RWPE2 (cell line): ENCODE measurements at regions not wholly inside any gene's neighbourhood (a gene's known extent, or its start where the extent isn't known, plus 50 kb on each side); places are given as distances from the start of the nearest gene placed in this dataset.

Experiments used
- ATAC-seq: fragments of 200-7000 bp; cut with Tn5 transposase; 3 replicates; pipeline ENCODE4 v1.9.1; 2021; ENCODE audit warnings: low read depth
- DNase-seq: peaks from one replicate; pipeline ENCODE4 v3.0.0-alpha.2; 2020; ENCODE audit warnings: low spot score
- H3K27ac ChIP-seq: fragments of 450-650 bp; 2 replicates; pipeline ENCODE4 v1.5.1; 2017; ENCODE audit warnings: mild to moderate bottlenecking; ENCODE audit not compliant: poor library complexity, severe bottlenecking
- H3K27me3 ChIP-seq: fragments of 250-450 bp; sonication (Bioruptor Pico); 2 replicates; pipeline ENCODE4 v1.5.1; 2021; ENCODE audit warnings: mild to moderate bottlenecking, moderate library complexity; ENCODE audit not compliant: insufficient read depth, poor library complexity, severe bottlenecking
- H3K36me3 ChIP-seq: fragments of 250-450 bp; sonication (Bioruptor Pico); 2 replicates; pipeline ENCODE4 v1.5.1; 2020; ENCODE audit warnings: low read depth, mild to moderate bottlenecking, moderate library complexity
- H3K4me1 ChIP-seq: fragments of 250-450 bp; sonication (Bioruptor Pico); 2 replicates; pipeline ENCODE4 v1.5.1; 2021; ENCODE audit warnings: mild to moderate bottlenecking, moderate library complexity; ENCODE audit not compliant: insufficient read depth, poor library complexity, severe bottlenecking
- H3K4me3 ChIP-seq: fragments of 250-450 bp; sonication (Bioruptor Pico); 2 replicates; pipeline ENCODE4 v1.5.1; 2021; ENCODE audit warnings: mild to moderate bottlenecking, moderate library complexity; ENCODE audit not compliant: severe bottlenecking
- H3K9me3 ChIP-seq: fragments of 250-450 bp; sonication (Bioruptor Pico); 2 replicates; pipeline ENCODE4 v1.5.1; 2021; ENCODE audit warnings: mild to moderate bottlenecking, moderate library complexity; ENCODE audit not compliant: severe bottlenecking
- TF ChIP-seq, protein P1 (sequence below): fragments of 450-650 bp; IDR thresholded peaks from one replicate; pipeline ENCODE4 v1.5.1; 2017; ENCODE audit warnings: mild to moderate bottlenecking, moderate library complexity; ENCODE audit not compliant: poor library complexity, severe bottlenecking

DNA sequence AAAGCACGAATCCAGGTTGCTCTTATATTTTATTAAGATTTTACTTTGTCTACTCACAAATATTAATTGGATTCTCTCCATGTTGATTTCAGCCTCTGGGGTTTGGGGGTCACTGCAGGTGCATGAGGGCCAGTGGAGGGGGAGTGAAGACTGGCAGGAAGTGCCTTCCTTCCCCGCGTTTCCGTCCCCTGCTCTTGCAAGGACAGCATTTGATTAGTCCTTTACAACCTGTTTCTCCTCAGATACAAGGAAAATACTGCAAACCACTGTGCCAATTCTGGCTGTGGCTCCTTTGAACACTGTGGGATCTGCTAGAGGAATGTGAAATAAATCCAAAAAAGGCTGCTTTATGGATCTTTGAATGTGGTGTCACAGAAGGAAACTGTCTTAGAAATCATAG, 291.8 kb downstream of the ETNK1 start:
- ATAC-seq: no peak
- Histone ChIP-seq H3K4me1 (no peaks in the 10 kb centered on the region), H3K27me3 (no peaks in the 10 kb centered on the region), H3K4me3 (no peak overlapping the region), H3K36me3 (no peaks in the 10 kb centered on the region), H3K27ac (no peak overlapping the region), H3K9me3 (no peaks in the 10 kb centered on the region)
- TF ChIP-seq, protein P1, sequence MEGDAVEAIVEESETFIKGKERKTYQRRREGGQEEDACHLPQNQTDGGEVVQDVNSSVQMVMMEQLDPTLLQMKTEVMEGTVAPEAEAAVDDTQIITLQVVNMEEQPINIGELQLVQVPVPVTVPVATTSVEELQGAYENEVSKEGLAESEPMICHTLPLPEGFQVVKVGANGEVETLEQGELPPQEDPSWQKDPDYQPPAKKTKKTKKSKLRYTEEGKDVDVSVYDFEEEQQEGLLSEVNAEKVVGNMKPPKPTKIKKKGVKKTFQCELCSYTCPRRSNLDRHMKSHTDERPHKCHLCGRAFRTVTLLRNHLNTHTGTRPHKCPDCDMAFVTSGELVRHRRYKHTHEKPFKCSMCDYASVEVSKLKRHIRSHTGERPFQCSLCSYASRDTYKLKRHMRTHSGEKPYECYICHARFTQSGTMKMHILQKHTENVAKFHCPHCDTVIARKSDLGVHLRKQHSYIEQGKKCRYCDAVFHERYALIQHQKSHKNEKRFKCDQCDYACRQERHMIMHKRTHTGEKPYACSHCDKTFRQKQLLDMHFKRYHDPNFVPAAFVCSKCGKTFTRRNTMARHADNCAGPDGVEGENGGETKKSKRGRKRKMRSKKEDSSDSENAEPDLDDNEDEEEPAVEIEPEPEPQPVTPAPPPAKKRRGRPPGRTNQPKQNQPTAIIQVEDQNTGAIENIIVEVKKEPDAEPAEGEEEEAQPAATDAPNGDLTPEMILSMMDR: no peak
- no peak for DNase-seq

DNA sequence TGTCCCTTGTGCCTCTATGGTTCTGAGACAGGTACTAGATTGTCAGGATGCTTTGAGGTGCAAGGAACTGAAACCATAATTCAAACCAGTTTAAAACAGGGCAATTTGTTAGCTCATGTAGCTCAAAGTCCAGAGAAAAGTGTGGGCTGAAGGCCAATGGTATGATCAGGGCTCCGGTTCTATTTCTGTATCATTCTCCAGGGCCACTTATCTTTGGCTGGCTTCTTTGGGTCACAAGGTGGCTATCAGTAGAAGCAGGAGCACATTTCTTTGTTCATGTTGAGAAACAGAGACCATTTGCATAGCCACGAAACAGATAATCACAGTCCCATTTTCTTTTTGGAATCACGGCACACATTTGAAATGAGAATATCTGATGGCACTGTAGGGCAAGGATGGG, 294.9 kb downstream of the ETNK1 start:
- Histone ChIP-seq H3K36me3 (no peaks in the 10 kb centered on the region), H3K4me3 (no peak overlapping the region), H3K9me3 (no peaks in the 10 kb centered on the region), H3K27ac (no peak overlapping the region), H3K4me1 (no peaks in the 10 kb centered on the region), H3K27me3 (no peaks in the 10 kb centered on the region)
- no peak for DNase-seq
- TF ChIP-seq, protein P1: no peak
- no peak for ATAC-seq

DNA sequence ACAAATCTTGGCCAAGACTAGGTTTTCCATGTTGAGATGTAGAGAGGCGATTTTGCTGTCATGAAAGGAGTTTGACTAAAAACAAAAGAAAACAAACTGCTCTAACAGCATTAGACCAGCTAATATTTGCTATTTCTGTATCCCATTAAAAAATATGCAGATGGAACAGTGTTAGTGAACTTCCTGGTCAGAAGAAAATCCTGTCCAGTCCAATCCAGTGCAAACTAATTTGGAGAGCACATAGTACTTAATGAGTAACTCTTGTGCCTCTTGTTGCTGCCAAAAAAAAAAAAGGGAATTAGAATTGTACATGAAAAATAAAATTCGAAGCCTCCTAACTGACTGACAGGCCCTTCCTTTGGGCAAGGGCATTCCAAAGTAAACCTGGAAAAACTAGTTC, 298.8 kb downstream of the ETNK1 start:
- Histone ChIP-seq H3K27me3 (no peaks in the 10 kb centered on the region), H3K36me3 (no peaks in the 10 kb centered on the region), H3K4me1 (no peaks in the 10 kb centered on the region), H3K4me3 (no peak overlapping the region), H3K9me3 (no peaks in the 10 kb centered on the region), H3K27ac (no peak overlapping the region)
- TF ChIP-seq, protein P1: no peak
- ATAC-seq (no peak), DNase-seq (no peak)

DNA sequence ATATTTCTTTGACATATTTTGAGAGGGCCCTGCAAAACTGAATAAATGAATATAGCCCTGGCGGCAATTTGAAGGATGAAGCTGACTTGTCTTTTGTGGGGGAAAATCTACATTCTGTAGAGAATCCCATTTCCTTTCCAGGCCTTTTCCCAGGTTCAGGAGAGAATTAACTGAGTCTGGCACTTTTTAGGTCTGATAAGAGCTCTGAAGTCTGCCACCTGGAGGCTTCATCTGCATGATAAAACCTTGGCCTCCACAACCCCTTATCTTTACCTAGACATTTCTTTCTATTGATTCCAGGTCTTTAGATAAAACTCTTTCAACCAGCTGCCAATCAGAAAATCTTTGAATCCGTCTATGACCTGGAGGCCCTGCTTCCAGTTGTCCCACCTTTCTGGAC, 299.4 kb downstream of the ETNK1 start:
- Histone ChIP-seq H3K27me3 (no peaks in the 10 kb centered on the region), H3K27ac (no peak overlapping the region), H3K36me3 (no peaks in the 10 kb centered on the region), H3K4me1 (no peaks in the 10 kb centered on the region), H3K4me3 (no peak overlapping the region), H3K9me3 (no peaks in the 10 kb centered on the region)
- ATAC-seq: no peak
- no peak for DNase-seq
- TF ChIP-seq, protein P1: no peak

DNA sequence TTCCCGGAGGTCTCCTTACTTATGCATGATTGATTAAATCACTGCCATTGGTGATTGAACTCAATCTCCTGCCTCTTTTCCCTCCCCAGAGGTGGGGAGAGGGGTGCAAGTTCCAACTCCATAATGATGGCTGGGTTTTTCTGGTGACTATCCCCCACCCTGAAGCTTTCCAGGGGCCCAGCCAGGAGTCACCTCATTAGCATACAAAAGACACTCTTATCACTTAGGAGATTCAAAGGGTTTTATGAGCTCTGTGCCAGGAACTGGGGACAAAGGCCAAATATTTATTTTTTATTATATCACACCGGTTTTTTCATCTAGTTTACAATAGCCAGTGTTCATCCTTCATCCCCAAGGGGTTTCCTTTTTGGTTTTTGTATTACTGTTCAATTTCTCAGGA, 300.7 kb downstream of the ETNK1 start:
- Histone ChIP-seq H3K4me1 (no peaks in the 10 kb centered on the region), H3K4me3 (no peak overlapping the region), H3K9me3 (no peaks in the 10 kb centered on the region), H3K27ac (no peak overlapping the region), H3K36me3 (no peaks in the 10 kb centered on the region), H3K27me3 (no peaks in the 10 kb centered on the region)
- no peak for ATAC-seq
- no peak for DNase-seq
- TF ChIP-seq, protein P1: no peak
